Muscle of leg (tissue), 3 donors: ENCODE measurements at regions not wholly inside any gene's neighbourhood (a gene's known extent, or its start where the extent isn't known, plus 50 kb on each side); places are given as distances from the start of the nearest gene placed in this dataset.

Source experiments
- DNase-seq: peaks from one replicate; pipeline ENCODE4 v3.0.0; 2013
- H3K27ac ChIP-seq: one replicate; pipeline ENCODE4 v1.5.1; 2013; ENCODE audit warnings: mild to moderate bottlenecking, low read length, control low read depth
- H3K27me3 ChIP-seq: one replicate; pipeline ENCODE4 v1.6.1; 2013; ENCODE audit warnings: low read length; ENCODE audit not compliant: control insufficient read depth, insufficient read depth
- H3K36me3 ChIP-seq: one replicate; pipeline ENCODE4 v1.6.1; 2013; ENCODE audit warnings: low read length; ENCODE audit not compliant: control insufficient read depth, insufficient read depth
- H3K4me1 ChIP-seq: one replicate; pipeline ENCODE4 v1.6.1; 2013; ENCODE audit warnings: low read length; ENCODE audit not compliant: control insufficient read depth, insufficient read depth
- H3K4me3 ChIP-seq: one replicate; pipeline ENCODE4 v1.5.1; 2013; ENCODE audit warnings: low read length, control low read depth
- H3K9me3 ChIP-seq: replicated peaks from 2 replicates; pipeline ENCODE4 v1.6.1; 2013; ENCODE audit warnings: low read depth, low read length; ENCODE audit not compliant: control insufficient read depth
- WGBS: methylation state at CpG from one replicate; pipeline ENCODE4 v1.1.5; 2013; ENCODE audit warnings: missing lambda C conversion rate; ENCODE audit not compliant: insufficient coverage; 5-methylcytosine and 5-hydroxymethylcytosine counted together

DNA sequence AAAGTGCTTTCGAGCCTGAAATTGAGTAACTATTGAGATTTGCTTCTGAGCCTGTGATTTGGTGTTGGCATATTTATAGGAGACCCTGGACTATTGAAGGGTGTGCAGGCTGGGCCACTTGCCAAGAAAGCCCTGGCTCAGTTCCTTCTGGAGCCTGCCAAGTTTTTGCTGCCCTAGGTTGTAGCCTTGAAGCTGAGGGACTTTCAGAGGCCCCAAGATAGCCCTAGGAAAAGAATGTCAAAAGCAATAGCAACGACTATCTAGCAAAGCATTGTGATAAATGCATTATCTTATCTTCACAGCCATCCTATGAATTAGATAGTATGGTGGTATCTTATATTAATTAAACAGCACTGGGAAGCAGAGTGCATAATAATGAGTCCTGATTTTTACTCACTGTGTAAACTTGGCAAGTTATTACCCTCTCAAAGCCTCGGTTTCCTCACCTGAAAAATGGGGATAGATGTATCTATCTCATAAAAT lies 473.7 kb upstream of the PODXL start:
- H3K4me1 ChIP-seq, result peaks cover 9% of the 10 kb centered on the region
- no peaks in the 10 kb centered on the region for H3K9me3 ChIP-seq
- peak; percentile 39 for DNase-seq
- no peak overlapping the region for H3K27ac ChIP-seq
- no CpG with 5 or more reads among the region's 3 CpGs for WGBS
- H3K27me3 ChIP-seq, result peaks cover under 1% of the 10 kb centered on the region
- no peak overlapping the region for H3K4me3 ChIP-seq
- H3K36me3 ChIP-seq, result no peaks in the 10 kb centered on the region

DNA sequence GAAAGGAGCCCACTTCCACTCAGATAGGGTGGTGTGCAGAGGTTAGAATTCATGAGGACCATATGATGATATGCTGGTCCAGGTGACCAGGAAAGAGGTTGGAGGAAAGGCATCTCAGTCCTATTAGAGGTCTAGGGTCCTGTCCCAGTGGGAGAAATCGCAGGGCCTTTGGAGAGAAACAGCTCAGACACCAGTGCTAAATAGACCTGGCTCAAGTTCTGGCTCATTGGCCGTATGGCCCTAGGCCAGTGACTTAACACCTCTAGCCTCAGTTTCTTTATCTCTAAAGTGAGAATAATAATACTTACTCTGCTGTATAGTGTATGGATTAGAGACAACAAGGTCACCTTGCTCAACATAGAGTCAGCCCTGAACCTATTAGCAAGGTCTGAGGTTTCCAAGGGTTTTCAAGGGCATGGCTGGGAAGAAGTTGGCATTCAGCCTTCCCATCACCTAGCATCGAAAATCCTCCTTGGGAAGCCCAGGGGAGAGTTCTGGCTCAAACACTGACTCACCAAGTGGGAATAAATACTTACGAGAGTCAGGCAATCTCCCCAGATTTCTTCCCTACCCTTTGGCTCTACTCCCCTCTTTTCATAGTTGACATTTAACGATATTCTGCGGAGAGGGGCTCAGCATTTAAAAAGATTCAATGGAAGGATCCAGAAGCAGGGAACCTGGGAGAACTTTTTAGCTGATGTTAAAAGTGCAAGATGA lies 473.1 kb upstream of the PODXL start:
- Histone ChIP-seq H3K27me3 (no peaks in the 10 kb centered on the region), H3K27ac (no peak overlapping the region), H3K9me3 (no peaks in the 10 kb centered on the region), H3K36me3 (no peaks in the 10 kb centered on the region), H3K4me1 (peaks cover 9% of the 10 kb centered on the region), H3K4me3 (no peak overlapping the region)
- DNase-seq, result no peak
- no CpG with 5 or more reads among the region's 6 CpGs for WGBS

GRCh38 chr7:132028144-132028920 lies 471.9 kb upstream of the PODXL start:
- H3K27me3 ChIP-seq, result no peaks in the 10 kb centered on the region
- no CpG with 5 or more reads among the region's 7 CpGs for WGBS
- no peak overlapping the region for H3K4me3 ChIP-seq
- H3K4me1 ChIP-seq, result peaks cover 12% of the 10 kb centered on the region
- DNase-seq, result no peak
- no peak overlapping the region for H3K27ac ChIP-seq
- no peaks in the 10 kb centered on the region for H3K9me3 ChIP-seq
- no peaks in the 10 kb centered on the region for H3K36me3 ChIP-seq

GRCh38 chr7:132024290-132024689 lies 467.9 kb upstream of the PODXL start:
- Histone ChIP-seq H3K36me3 (no peaks in the 10 kb centered on the region), H3K27me3 (no peaks in the 10 kb centered on the region), H3K4me3 (no peak overlapping the region), H3K27ac (no peak overlapping the region), H3K4me1 (peaks cover 3% of the 10 kb centered on the region), H3K9me3 (no peaks in the 10 kb centered on the region)
- WGBS, result 67% methylated on average over 1 of the region's 6 CpGs
- DNase-seq, result no peak

DNA sequence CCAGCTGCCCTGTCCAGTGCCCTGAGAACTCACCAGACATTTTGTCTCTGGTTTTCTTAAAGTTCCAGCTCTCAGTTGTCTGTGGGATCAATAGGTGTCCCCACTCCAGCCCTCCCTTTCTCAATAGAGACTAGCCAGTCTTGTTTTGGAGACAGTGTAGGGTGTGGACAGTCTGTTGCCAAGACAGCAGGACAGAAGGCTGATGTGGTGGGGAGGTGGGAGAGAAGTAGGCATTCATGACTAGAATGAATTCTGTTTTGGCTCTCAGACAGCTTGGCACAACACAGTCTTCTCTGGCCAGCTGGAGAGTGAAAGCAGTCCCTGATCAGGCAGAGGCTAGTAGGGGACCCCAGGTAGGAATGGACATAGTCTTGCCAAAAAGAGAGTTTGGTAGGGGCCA lies 467.0 kb upstream of the PODXL start:
- Histone ChIP-seq H3K9me3 (no peaks in the 10 kb centered on the region), H3K4me1 (peaks cover 3% of the 10 kb centered on the region), H3K4me3 (no peak overlapping the region), H3K27ac (no peak overlapping the region), H3K27me3 (no peaks in the 10 kb centered on the region), H3K36me3 (no peaks in the 10 kb centered on the region)
- no peak for DNase-seq

GRCh38 chr7:132022188-132022587 lies 465.8 kb upstream of the PODXL start:
- no peaks in the 10 kb centered on the region for H3K27me3 ChIP-seq
- H3K4me1 ChIP-seq, result peaks cover 3% of the 10 kb centered on the region
- no peak overlapping the region for H3K4me3 ChIP-seq
- H3K27ac ChIP-seq, result no peak overlapping the region
- DNase-seq, result no peak
- no peaks in the 10 kb centered on the region for H3K9me3 ChIP-seq
- H3K36me3 ChIP-seq, result no peaks in the 10 kb centered on the region
- no CpG with 5 or more reads among the region's 1 CpG for WGBS

DNA sequence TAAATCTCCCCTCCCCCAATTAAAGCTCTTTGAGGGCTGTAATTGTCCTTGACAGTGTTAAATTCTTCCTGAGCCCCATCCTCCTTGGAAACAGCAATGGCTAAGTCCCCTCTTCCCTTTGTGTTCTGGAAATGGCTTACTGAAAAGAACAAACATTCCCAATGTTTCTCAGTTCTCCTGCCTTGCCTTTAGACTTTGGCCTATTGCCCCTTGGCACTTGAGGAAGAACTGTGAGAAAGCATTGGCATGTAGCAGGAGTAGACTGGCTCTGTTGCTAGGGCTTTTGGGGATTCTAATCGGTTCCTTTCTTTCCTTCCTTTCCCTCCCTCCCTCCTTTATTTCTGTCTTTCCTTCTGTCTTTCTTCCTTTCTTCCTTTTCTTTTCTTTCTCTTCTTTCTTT lies 463.3 kb upstream of the PODXL start:
- no peak for DNase-seq
- 67% methylated on average over 1 of the region's 1 CpG for WGBS

DNA sequence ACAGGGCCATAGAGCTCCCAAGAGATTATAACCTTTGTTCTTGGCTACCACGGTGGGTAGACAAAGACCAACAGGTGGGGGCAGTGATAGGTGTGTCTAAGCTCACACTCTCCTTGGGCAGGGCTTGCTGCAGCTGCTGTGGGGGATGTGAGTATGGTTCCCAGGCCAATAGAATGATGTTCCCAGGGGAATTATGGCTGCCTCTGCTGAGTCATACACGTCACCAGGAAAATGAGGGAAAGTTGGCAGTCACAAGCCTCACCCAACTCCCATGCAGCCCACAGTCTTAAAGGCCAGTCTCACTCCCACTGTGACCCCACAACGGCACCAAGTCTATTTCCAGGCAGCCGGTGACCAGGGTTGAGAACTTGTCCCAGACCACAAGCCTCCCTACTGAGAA lies 453.4 kb upstream of the PODXL start:
- H3K4me3 ChIP-seq, result no peak overlapping the region
- H3K36me3 ChIP-seq, result no peaks in the 10 kb centered on the region
- no peaks in the 10 kb centered on the region for H3K4me1 ChIP-seq
- no peaks in the 10 kb centered on the region for H3K27me3 ChIP-seq
- 91% methylated on average over 4 of the region's 4 CpGs for WGBS
- no peak overlapping the region for H3K27ac ChIP-seq
- H3K9me3 ChIP-seq, result peaks cover 3% of the 10 kb centered on the region
- DNase-seq, result no peak

More for the DNA sequence above, 463.3 kb upstream of the PODXL start:
- Histone ChIP-seq H3K4me3 (no peak overlapping the region), H3K36me3 (no peaks in the 10 kb centered on the region), H3K27me3 (no peaks in the 10 kb centered on the region), H3K4me1 (peaks cover 3% of the 10 kb centered on the region), H3K9me3 (no peaks in the 10 kb centered on the region), H3K27ac (no peak overlapping the region)

- Histone ChIP-seq H3K9me3 (peaks cover 3% of the 10 kb centered on the region), H3K36me3 (no peaks in the 10 kb centered on the region), H3K4me1 (peaks cover 2% of the 10 kb centered on the region), H3K27ac (no peak overlapping the region), H3K4me3 (no peak overlapping the region), H3K27me3 (no peaks in the 10 kb centered on the region)
- WGBS, result 50% methylated on average over 3 of the region's 5 CpGs
- peak; percentile 11 for DNase-seq
These were observed 448.1 kb upstream of the PODXL start for GRCh38 chr7:132004529-132004928.

DNA sequence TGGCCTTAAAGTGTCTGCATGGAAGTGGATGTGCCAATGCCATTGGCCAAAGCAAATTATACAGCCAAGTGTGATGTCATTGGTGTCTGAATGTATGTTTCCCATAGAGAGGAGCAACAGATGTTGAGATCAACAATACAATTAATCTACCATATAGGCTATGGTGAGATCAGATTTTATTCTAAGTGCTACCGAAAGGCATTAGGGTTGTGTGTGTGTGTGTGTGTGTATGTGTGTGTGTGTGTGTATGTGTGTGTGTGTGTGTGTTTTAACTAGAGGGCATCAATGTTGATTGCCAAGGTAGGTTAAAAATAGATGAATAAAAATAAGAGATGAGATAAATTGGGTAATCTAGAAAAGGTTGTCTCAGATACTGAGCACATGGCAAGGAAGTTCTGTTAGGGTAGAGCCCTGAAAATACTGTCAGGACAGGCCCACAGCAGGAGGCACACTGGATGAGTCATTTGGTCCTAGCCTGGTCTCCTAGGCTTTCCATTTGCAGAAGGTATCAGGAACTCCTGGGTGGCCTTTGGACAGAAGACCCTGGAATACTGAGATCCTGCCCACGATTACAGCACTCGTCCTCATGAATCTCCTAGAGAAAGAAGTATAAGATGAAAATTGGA lies 446.0 kb upstream of the PODXL start:
- WGBS, result 92% methylated on average over 2 of the region's 3 CpGs
- DNase-seq, result no peak
- H3K27me3 ChIP-seq, result no peaks in the 10 kb centered on the region

More for the DNA sequence above, 446.0 kb upstream of the PODXL start:
- Histone ChIP-seq H3K4me1 (peaks cover 2% of the 10 kb centered on the region), H3K4me3 (no peak overlapping the region), H3K36me3 (no peaks in the 10 kb centered on the region), H3K9me3 (no peaks in the 10 kb centered on the region), H3K27ac (no peak overlapping the region)
